CD4-positive, alpha-beta T cell (primary cell): ENCODE measurements at regions not wholly inside any gene's neighbourhood (a gene's known extent, or its start where the extent isn't known, plus 50 kb on each side); places are given as distances from the start of the nearest gene placed in this dataset.

Experiments
- ATAC-seq: fragments of 200-7000 bp; cut with Tn5 transposase; one replicate; pipeline ENCODE4 v1.10.0; 2022; ENCODE audit warnings: mild to moderate bottlenecking; ENCODE audit not compliant: poor library complexity
- CTCF ChIA-PET: fragments of 350-600 bp; sonication (Branson Sonifier 250); formaldehyde crosslinking; loops from one replicate; lab custom pipeline; 2021; ENCODE audit warnings: antibody characterized with exemption, inconsistent platforms; lab: Charles Lee
- POLR2A ChIA-PET: fragments of 350-600 bp; sonication (Branson Sonifier 250); formaldehyde crosslinking; loops from one replicate; lab custom pipeline; 2021; ENCODE audit warnings: antibody characterized with exemption, inconsistent platforms; lab: Charles Lee
- DNase-seq, 14 experiments: peaks; one replicate each; pipeline ENCODE4 v3.0.0-alpha.2; 2013 to 2020; ENCODE audit warnings: mixed read lengths in 2 of 14
- H3K27ac ChIP-seq, 2 donors: one replicate each; pipeline versions ENCODE4 v1.5.1 to v1.7.0; 2013; ENCODE audit warnings: low read length in 2 of 2, low read depth in 1 of 2, mild to moderate bottlenecking in 1 of 2
- H3K27me3 ChIP-seq, 2 experiments: 1 replicate in 1 of 2; 2 replicates in 1 of 2; pipeline versions ENCODE4 v1.6.1 to v1.7.0; 2013; ENCODE audit warnings: low read length in 2 of 2, control low read depth in 1 of 2, mild to moderate bottlenecking in 1 of 2, moderate library complexity in 1 of 2; ENCODE audit not compliant: insufficient read depth in 2 of 2, control insufficient read depth in 1 of 2
- H3K36me3 ChIP-seq: one replicate; pipeline ENCODE4 v1.6.1; 2013; ENCODE audit warnings: low read length, control low read depth; ENCODE audit not compliant: insufficient read depth
- H3K4me1 ChIP-seq: one replicate; pipeline ENCODE4 v1.6.1; 2013; ENCODE audit warnings: low read length, control low read depth; ENCODE audit not compliant: insufficient read depth
- H3K4me3 ChIP-seq: one replicate; pipeline ENCODE4 v1.5.1; 2013; ENCODE audit warnings: mild to moderate bottlenecking, low read length, moderate library complexity
- H3K9me3 ChIP-seq, 2 experiments: 1 replicate in 1 of 2; 2 replicates in 1 of 2; pipeline versions ENCODE4 v1.6.1 to v1.7.0; 2013; ENCODE audit warnings: low read length in 2 of 2, mild to moderate bottlenecking in 2 of 2, control low read depth in 1 of 2, moderate library complexity in 1 of 2; ENCODE audit not compliant: control insufficient read depth in 1 of 2, insufficient read depth in 1 of 2
- H3K27ac Mint-ChIP-seq: one replicate; pipeline ENCODE4 v1.8.0; 2020; ENCODE audit warnings: mixed read lengths
- H3K27me3 Mint-ChIP-seq: one replicate; pipeline ENCODE4 v1.8.0; 2021; ENCODE audit warnings: mixed read lengths
- H3K36me3 Mint-ChIP-seq: one replicate; pipeline ENCODE4 v1.8.0; 2021; ENCODE audit warnings: low read depth, mixed read lengths
- H3K4me1 Mint-ChIP-seq: one replicate; pipeline ENCODE4 v1.8.0; 2021; ENCODE audit warnings: low read depth, mixed read lengths
- H3K4me3 Mint-ChIP-seq: one replicate; pipeline ENCODE4 v1.8.0; 2020; ENCODE audit warnings: mild to moderate bottlenecking, mixed read lengths
- H3K9me3 Mint-ChIP-seq: one replicate; pipeline ENCODE4 v1.8.0; 2020; ENCODE audit warnings: mixed read lengths
- intact Hi-C, 2 experiments: fragments of 100-400 bp; cut with DNase I in 1 of 2; cut with micrococcal nuclease in 1 of 2; formaldehyde crosslinking; loops; one replicate each; pipeline versions ENCODE4 v1.15.1 to v1.9.0; 2023 to 2025; cut with DNase I, micrococcal nuclease
- TF ChIP-seq, protein P1 (sequence below): fragments of 200-600 bp; IDR thresholded peaks from one replicate; pipeline ENCODE4 v1.8.0; 2022; ENCODE audit warnings: antibody characterized with exemption, mild to moderate bottlenecking

DNA sequence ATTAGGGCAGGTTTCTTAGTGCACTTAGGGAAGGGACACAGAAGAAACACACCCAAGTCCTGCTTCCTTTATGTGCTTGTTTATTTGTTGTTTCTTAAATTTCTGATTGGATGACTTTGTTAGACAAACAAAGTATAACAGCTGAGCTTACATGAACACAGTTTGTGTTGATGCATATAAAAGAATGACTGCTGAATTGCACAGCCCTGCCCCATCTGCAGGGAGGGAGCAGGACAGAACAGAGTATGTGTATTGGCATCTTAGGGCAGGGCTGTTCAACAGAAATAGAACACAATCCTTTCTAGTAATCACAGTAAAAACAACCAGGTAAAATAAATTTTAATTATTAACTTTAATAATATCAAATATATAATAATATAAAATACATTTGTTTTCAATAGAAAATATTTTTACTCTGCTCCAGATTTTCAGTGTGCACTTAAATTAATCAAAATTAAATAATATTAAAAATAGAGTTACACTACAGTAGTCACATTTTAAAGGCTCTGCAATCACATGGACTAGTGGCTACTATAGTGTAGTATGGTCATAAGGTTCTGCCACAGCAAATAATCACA, 198.4 kb downstream of the ZNF621 start:
- H3K4me1 Mint-ChIP-seq = no peaks in the 10 kb centered on the region
- H3K4me3 Mint-ChIP-seq = no peak overlapping the region
- TF ChIP-seq, protein P1, sequence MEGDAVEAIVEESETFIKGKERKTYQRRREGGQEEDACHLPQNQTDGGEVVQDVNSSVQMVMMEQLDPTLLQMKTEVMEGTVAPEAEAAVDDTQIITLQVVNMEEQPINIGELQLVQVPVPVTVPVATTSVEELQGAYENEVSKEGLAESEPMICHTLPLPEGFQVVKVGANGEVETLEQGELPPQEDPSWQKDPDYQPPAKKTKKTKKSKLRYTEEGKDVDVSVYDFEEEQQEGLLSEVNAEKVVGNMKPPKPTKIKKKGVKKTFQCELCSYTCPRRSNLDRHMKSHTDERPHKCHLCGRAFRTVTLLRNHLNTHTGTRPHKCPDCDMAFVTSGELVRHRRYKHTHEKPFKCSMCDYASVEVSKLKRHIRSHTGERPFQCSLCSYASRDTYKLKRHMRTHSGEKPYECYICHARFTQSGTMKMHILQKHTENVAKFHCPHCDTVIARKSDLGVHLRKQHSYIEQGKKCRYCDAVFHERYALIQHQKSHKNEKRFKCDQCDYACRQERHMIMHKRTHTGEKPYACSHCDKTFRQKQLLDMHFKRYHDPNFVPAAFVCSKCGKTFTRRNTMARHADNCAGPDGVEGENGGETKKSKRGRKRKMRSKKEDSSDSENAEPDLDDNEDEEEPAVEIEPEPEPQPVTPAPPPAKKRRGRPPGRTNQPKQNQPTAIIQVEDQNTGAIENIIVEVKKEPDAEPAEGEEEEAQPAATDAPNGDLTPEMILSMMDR = no peak
- H3K36me3 Mint-ChIP-seq = no peaks in the 10 kb centered on the region
- ChIA-PET POLR2A (no interaction called here), CTCF (no interaction called here)
- no peaks in the 10 kb centered on the region for H3K9me3 Mint-ChIP-seq
- no peak for ATAC-seq
- no peak overlapping the region for H3K27ac Mint-ChIP-seq
- Histone ChIP-seq H3K4me1 (no peaks in the 10 kb centered on the region), H3K9me3 (no peaks in the 10 kb centered on the region), H3K27me3 (no peaks in the 10 kb centered on the region), H3K4me3 (no peak overlapping the region), H3K27ac (no peak overlapping the region), H3K36me3 (no peaks in the 10 kb centered on the region)
- intact Hi-C loops = no loop called here
- peaks cover 7% of the 10 kb centered on the region for H3K27me3 Mint-ChIP-seq
- DNase-seq = no peak

DNA sequence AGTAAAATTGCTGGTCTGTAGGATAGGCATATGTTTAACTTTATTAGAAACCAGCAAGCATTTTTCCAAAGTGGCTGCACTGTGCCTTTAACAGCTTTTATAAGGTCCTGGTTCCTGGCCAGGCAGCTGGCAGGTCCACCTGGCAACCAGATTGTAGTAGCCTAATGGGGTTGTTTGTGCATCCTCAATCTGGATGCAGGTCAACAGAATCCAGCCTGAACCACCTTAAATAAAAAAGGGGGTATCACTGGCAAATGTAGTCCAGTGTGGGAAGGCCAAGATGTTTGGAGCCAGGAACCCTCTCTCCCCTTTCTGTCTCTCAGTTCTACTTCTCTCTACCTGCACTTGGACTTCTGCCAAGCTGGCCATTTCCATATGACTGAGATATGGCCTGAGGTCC, 200.3 kb downstream of the ZNF621 start:
- Histone ChIP-seq H3K4me1 (no peaks in the 10 kb centered on the region), H3K27me3 (no peaks in the 10 kb centered on the region), H3K4me3 (no peak overlapping the region), H3K27ac (no peak overlapping the region), H3K36me3 (no peaks in the 10 kb centered on the region), H3K9me3 (no peaks in the 10 kb centered on the region)
- H3K4me3 Mint-ChIP-seq = no peak overlapping the region
- no peaks in the 10 kb centered on the region for H3K36me3 Mint-ChIP-seq
- H3K4me1 Mint-ChIP-seq = no peaks in the 10 kb centered on the region
- intact Hi-C loops = no loop called here
- POLR2A ChIA-PET = no interaction called here
- DNase-seq (no peak), ATAC-seq (no peak)
- peaks cover 12% of the 10 kb centered on the region for H3K27me3 Mint-ChIP-seq
- peaks cover 10% of the 10 kb centered on the region for H3K9me3 Mint-ChIP-seq
- TF ChIP-seq, protein P1 = no peak
- H3K27ac Mint-ChIP-seq = no peak overlapping the region
- CTCF ChIA-PET = no interaction called here

- no peak overlapping the region for H3K4me3 ChIP-seq
- intact Hi-C loops = no loop called here
- ChIA-PET POLR2A (no interaction called here), CTCF (no interaction called here)
- Mint-ChIP-seq H3K4me3 (no peak overlapping the region), H3K4me1 (no peaks in the 10 kb centered on the region), H3K36me3 (no peaks in the 10 kb centered on the region), H3K27ac (no peak overlapping the region), H3K27me3 (peaks cover 12% of the 10 kb centered on the region), H3K9me3 (peaks cover 15% of the 10 kb centered on the region)
- TF ChIP-seq, protein P1 = no peak
- H3K9me3 ChIP-seq = peaks cover 0 to 10% of the 10 kb centered on the region in 2 experiments
- ATAC-seq (no peak), DNase-seq (no peak)
- H3K36me3 ChIP-seq = no peaks in the 10 kb centered on the region
- H3K27ac ChIP-seq = no peak overlapping the region
- no peaks in the 10 kb centered on the region for H3K27me3 ChIP-seq
- no peaks in the 10 kb centered on the region for H3K4me1 ChIP-seq
Observed at GRCh38 chr3:40731445-40731844, 206.7 kb downstream of the ZNF621 start.
